ENCODE measurements at regions not wholly inside any gene's neighbourhood (a gene's known extent, or its start where the extent isn't known, plus 50 kb on each side); places are given as distances from the start of the nearest gene placed in this dataset.

DNA sequence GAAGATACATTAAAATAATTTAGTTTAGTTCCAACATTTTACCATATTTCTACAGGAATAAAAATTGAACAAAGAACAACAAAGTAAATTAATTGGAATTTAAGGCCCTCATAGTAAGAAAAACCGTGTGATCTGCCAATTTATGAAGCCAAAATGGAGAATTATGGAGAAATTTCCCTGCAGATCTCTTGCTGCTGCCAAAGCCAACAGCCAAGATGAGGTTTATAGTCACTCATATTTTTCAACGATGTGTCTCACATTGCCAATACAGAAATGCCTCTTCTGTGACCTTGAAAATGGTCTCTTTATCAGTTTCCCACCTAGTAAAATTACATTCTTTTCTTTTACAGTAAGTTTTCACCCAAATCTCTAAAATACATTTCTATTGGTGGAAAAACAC, 317.2 kb upstream of the FIGN start:
- no peaks in the 10 kb centered on the region for H3K27me3 ChIP-seq (ENCODE audit: control insufficient read depth, insufficient read depth, low read length, poor library complexity, severe bottlenecking)
- H3K27ac ChIP-seq (ENCODE audit: low read depth, low read length): no peak overlapping the region
- H3K4me1 ChIP-seq (ENCODE audit: control insufficient read depth, insufficient read depth, low read length): no peaks in the 10 kb centered on the region
- H3K27me3 Mint-ChIP-seq (ENCODE audit: insufficient read depth): no peaks in the 10 kb centered on the region
- H3K27ac Mint-ChIP-seq: no peak overlapping the region
- H3K9me3 Mint-ChIP-seq: no peaks in the 10 kb centered on the region
- DNase-seq: no peak
- no peak overlapping the region for H3K4me3 ChIP-seq (ENCODE audit: low read length)
- H3K9ac ChIP-seq (ENCODE audit: extremely low read depth, low read length, poor library complexity, severe bottlenecking): no peak overlapping the region
- H3K36me3 ChIP-seq (ENCODE audit: control insufficient read depth, insufficient read depth, low read length): no peaks in the 10 kb centered on the region
- peaks cover 5% of the 10 kb centered on the region for H3K4me1 Mint-ChIP-seq
- no peaks in the 10 kb centered on the region for H3K9me3 ChIP-seq (ENCODE audit: control insufficient read depth, low read length)
- 87 to 95% methylated on average over 2 of the region's 2 CpGs for WGBS, 2 experiments (ENCODE audit: insufficient coverage in 1 of 2, insufficient read length in 1 of 2)
- TF ChIP-seq, protein P1, sequence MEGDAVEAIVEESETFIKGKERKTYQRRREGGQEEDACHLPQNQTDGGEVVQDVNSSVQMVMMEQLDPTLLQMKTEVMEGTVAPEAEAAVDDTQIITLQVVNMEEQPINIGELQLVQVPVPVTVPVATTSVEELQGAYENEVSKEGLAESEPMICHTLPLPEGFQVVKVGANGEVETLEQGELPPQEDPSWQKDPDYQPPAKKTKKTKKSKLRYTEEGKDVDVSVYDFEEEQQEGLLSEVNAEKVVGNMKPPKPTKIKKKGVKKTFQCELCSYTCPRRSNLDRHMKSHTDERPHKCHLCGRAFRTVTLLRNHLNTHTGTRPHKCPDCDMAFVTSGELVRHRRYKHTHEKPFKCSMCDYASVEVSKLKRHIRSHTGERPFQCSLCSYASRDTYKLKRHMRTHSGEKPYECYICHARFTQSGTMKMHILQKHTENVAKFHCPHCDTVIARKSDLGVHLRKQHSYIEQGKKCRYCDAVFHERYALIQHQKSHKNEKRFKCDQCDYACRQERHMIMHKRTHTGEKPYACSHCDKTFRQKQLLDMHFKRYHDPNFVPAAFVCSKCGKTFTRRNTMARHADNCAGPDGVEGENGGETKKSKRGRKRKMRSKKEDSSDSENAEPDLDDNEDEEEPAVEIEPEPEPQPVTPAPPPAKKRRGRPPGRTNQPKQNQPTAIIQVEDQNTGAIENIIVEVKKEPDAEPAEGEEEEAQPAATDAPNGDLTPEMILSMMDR (conservative IDR thresholded peaks at IDR 0.05): no peak
- H3K4me3 Mint-ChIP-seq: no peak overlapping the region
- H3K36me3 Mint-ChIP-seq (ENCODE audit: low read depth): no peaks in the 10 kb centered on the region

DNA sequence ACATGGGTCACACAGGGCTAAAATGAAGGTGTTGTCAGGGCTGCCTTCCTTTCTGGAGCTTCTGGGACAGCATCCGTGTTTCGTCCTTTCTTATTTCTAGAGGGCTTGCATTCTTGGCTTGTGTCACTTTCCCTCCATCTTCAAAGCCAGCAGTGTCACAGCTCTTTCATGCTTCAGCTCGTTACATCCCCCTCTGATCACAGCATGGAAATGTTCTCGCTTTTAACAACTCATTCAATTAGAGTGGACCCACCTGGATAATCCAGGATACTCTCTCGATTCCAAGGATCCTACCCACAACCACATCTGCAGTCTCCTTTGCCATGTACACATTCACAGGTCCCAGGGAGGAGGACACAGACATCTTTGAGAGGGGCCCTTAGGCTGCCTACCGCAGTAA, 316.2 kb upstream of the FIGN start:
- 76 to 84% methylated on average over 6 of the region's 6 CpGs for WGBS, 2 experiments (ENCODE audit: insufficient coverage in 1 of 2, insufficient read length in 1 of 2)
- Mint-ChIP-seq H3K4me3 (no peak overlapping the region), H3K27ac (no peak overlapping the region), H3K9me3 (no peaks in the 10 kb centered on the region), H3K36me3 (ENCODE audit: low read depth) (no peaks in the 10 kb centered on the region), H3K27me3 (ENCODE audit: insufficient read depth) (no peaks in the 10 kb centered on the region), H3K4me1 (peaks cover 5% of the 10 kb centered on the region)
- H3K27me3 ChIP-seq (ENCODE audit: control insufficient read depth, insufficient read depth, low read length, poor library complexity, severe bottlenecking): no peaks in the 10 kb centered on the region
- H3K4me3 ChIP-seq (ENCODE audit: low read length): no peak overlapping the region
- H3K27ac ChIP-seq (ENCODE audit: low read depth, low read length): no peak overlapping the region
- no peaks in the 10 kb centered on the region for H3K36me3 ChIP-seq (ENCODE audit: control insufficient read depth, insufficient read depth, low read length)
- H3K9ac ChIP-seq (ENCODE audit: extremely low read depth, low read length, poor library complexity, severe bottlenecking): no peak overlapping the region
- peak; percentile 54 for DNase-seq
- no peaks in the 10 kb centered on the region for H3K9me3 ChIP-seq (ENCODE audit: control insufficient read depth, low read length)
- no peaks in the 10 kb centered on the region for H3K4me1 ChIP-seq (ENCODE audit: control insufficient read depth, insufficient read depth, low read length)
- TF ChIP-seq, protein P1 (conservative IDR thresholded peaks at IDR 0.05): no peak

DNA sequence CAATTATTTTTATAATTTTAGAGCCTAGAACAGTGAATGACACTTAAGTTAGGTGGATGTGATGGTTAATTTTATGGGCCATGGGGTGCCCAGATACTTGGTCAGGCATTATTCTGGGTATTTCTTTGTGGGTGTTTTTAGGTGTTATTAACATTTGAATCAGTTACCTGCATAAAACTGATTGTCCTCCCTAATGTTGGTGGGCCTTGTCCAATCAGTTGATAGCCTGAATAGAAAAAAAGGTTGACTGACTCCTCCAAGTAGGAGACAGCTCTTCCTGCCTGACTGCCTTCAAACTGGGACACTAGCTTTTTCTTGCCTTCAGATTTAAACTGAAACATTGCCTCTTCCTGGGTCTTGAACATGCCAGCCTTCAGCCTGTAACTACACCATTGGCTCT, 312.9 kb upstream of the FIGN start:
- H3K9me3 ChIP-seq (ENCODE audit: control insufficient read depth, low read length): no peaks in the 10 kb centered on the region
- Mint-ChIP-seq H3K9me3 (no peaks in the 10 kb centered on the region), H3K27ac (no peak overlapping the region), H3K27me3 (ENCODE audit: insufficient read depth) (no peaks in the 10 kb centered on the region), H3K4me3 (no peak overlapping the region), H3K4me1 (peaks cover 5% of the 10 kb centered on the region), H3K36me3 (ENCODE audit: low read depth) (no peaks in the 10 kb centered on the region)
- no peak for DNase-seq
- no peak overlapping the region for H3K9ac ChIP-seq (ENCODE audit: extremely low read depth, low read length, poor library complexity, severe bottlenecking)
- H3K4me1 ChIP-seq (ENCODE audit: control insufficient read depth, insufficient read depth, low read length): no peaks in the 10 kb centered on the region
- H3K27me3 ChIP-seq (ENCODE audit: control insufficient read depth, insufficient read depth, low read length, poor library complexity, severe bottlenecking): no peaks in the 10 kb centered on the region
- H3K27ac ChIP-seq (ENCODE audit: low read depth, low read length): no peak overlapping the region
- no peak overlapping the region for H3K4me3 ChIP-seq (ENCODE audit: low read length)
- TF ChIP-seq, protein P1 (conservative IDR thresholded peaks at IDR 0.05): no peak
- no peaks in the 10 kb centered on the region for H3K36me3 ChIP-seq (ENCODE audit: control insufficient read depth, insufficient read depth, low read length)

All from endodermal cell (in vitro differentiated cells).